Uterus (tissue), 2 donors: ENCODE measurements at regions not wholly inside any gene's neighbourhood (a gene's known extent, or its start where the extent isn't known, plus 50 kb on each side); places are given as distances from the start of the nearest gene placed in this dataset.

Experiments used
- POLR2A ChIP-seq, 2 donors: fragments of 450-650 bp; IDR thresholded peaks; one replicate each; pipeline ENCODE4 v1.6.1; 2016; ENCODE audit warnings: antibody characterized with exemption in 2 of 2, mild to moderate bottlenecking in 1 of 2, moderate library complexity in 1 of 2
- TF ChIP-seq, protein P1 (sequence below), 4 experiments: fragments of 200-600 bp in 2 of 4; fragments of 450-650 bp in 2 of 4; sonication (generic) in 2 of 4; IDR thresholded peaks; one replicate each; pipeline ENCODE4 v1.5.1; 2016 to 2019; ENCODE audit warnings: antibody characterized with exemption in 4 of 4, mild to moderate bottlenecking in 2 of 4, moderate library complexity in 1 of 4

DNA sequence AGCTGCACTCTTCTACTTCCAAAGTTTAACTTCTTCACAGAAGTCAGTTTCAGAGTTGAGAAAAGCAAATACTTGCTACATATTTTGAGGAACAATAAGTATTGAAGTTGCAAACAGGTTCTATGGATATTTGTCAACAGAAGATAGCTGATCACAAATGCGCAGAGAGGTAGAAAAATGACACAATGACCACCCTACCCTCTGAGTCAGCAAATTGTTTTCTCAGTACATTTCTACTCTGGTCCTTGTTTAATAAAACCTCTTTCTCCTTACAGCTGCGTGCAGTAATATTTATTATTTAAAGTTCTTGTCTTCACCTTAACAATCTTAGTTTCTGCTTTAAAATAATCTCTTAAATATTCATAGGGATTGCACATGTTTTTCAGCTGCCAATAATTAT lies 855.1 kb upstream of the CTNND2 start:
- TF ChIP-seq POLR2A (IDR thresholded peaks at IDR 0.05) = no peak
- TF ChIP-seq, protein P1, sequence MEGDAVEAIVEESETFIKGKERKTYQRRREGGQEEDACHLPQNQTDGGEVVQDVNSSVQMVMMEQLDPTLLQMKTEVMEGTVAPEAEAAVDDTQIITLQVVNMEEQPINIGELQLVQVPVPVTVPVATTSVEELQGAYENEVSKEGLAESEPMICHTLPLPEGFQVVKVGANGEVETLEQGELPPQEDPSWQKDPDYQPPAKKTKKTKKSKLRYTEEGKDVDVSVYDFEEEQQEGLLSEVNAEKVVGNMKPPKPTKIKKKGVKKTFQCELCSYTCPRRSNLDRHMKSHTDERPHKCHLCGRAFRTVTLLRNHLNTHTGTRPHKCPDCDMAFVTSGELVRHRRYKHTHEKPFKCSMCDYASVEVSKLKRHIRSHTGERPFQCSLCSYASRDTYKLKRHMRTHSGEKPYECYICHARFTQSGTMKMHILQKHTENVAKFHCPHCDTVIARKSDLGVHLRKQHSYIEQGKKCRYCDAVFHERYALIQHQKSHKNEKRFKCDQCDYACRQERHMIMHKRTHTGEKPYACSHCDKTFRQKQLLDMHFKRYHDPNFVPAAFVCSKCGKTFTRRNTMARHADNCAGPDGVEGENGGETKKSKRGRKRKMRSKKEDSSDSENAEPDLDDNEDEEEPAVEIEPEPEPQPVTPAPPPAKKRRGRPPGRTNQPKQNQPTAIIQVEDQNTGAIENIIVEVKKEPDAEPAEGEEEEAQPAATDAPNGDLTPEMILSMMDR (IDR thresholded peaks at IDR 0.05) = no peak
